Gastrocnemius medialis (tissue), 4 donors: ENCODE measurements at regions not wholly inside any gene's neighbourhood (a gene's known extent, or its start where the extent isn't known, plus 50 kb on each side); places are given as distances from the start of the nearest gene placed in this dataset.

Experiments used
- CTCF ChIP-seq, 5 experiments: fragments of 450-650 bp in 3 of 5; fragments of 200-600 bp in 2 of 5; sonication (generic) in 2 of 5; IDR thresholded peaks in 4 of 5; conservative IDR thresholded peaks in 1 of 5; 1 replicate in 4 of 5; 2 replicates in 1 of 5; pipeline ENCODE4 v1.5.1; 2016 to 2019; ENCODE audit warnings: antibody characterized with exemption in 5 of 5, mild to moderate bottlenecking in 3 of 5, moderate library complexity in 3 of 5
- POLR2A ChIP-seq, 2 donors: fragments of 450-650 bp; IDR thresholded peaks; one replicate each; pipeline ENCODE4 v1.6.1; 2017; ENCODE audit warnings: antibody characterized with exemption in 2 of 2, mild to moderate bottlenecking in 2 of 2, moderate library complexity in 2 of 2

DNA sequence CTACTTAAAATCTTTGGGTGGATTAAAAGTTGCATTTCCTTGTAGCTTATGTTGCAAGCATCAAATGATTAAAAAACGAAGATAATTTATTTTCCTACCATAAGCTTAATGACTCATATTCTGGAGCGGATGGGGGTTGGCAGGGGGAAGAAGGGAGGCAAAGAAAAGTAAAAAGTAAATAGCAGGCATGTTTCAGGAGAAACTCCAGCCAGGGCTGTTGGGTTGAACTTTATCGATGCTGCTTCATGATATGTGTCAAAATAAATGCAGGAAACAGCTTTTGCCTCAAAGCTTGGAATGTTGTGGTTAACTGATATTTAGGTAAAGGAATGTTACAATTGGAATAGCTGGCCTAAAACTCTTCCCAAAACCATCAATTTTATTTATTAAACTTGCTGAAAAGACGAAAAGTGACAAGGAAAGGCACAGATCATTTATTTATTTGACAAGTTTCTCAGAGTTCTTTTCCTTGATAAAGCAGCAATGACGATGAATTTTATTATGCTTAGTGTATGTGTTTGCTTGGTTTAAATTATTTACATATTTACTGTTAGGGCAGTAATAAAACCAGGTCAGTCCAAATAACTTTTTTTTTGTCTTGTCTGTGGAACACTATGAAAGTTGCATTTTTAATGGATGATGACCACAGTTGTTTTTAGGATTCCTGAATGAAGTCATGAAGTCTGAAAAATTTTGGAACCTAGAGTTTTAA is 177.9 kb downstream of the PCSK1 start:
- TF ChIP-seq POLR2A (IDR thresholded peaks at IDR 0.05): no peak
- no peak for TF ChIP-seq CTCF (IDR thresholded peaks at IDR 0.05 in 4 of 5, conservative IDR thresholded peaks at IDR 0.05 in 1 of 5)
